ENCODE measurements at regions not wholly inside any gene's neighbourhood (a gene's known extent, or its start where the extent isn't known, plus 50 kb on each side); places are given as distances from the start of the nearest gene placed in this dataset.

- no peak for TF ChIP-seq CTCF (IDR thresholded peaks at IDR 0.05; ENCODE audit: low read length)
- TF ChIP-seq EZH2 (IDR thresholded peaks at IDR 0.05; ENCODE audit: borderline replicate concordance, low read length), result no peak
Observed at GRCh38 chr11:76269247-76269646, 62.9 kb upstream of the WNT11 start.

Measured in OCI-LY1 (cell line).